HFF-Myc (cell line): ENCODE measurements at regions not wholly inside any gene's neighbourhood (a gene's known extent, or its start where the extent isn't known, plus 50 kb on each side); places are given as distances from the start of the nearest gene placed in this dataset.

Experiments
- DNase-seq: peaks from one replicate; pipeline ENCODE4 v3.0.0-alpha.2; 2011; ENCODE audit warnings: low read depth; ENCODE audit errors: extremely low read depth
- H3K4me3 ChIP-seq: replicated peaks from 2 replicates; pipeline ENCODE4 v1.5.1; 2011; ENCODE audit warnings: low read depth, mild to moderate bottlenecking, control low read depth, low read length
- CTCF ChIP-seq: IDR thresholded peaks from 2 replicates; pipeline ENCODE4 v1.5.1; 2012; ENCODE audit warnings: mild to moderate bottlenecking, low read depth, low read length, control low read depth; ENCODE audit errors: missing control alignments

- TF ChIP-seq CTCF = no peak
- no peak overlapping the region for H3K4me3 ChIP-seq
- DNase-seq = peak; percentile 40
These were observed 441.7 kb downstream of the IRS2 start for GRCh38 chr13:109344552-109345157.

- DNase-seq = no peak
- no peak for TF ChIP-seq CTCF
These were observed 449.7 kb downstream of the IRS2 start for GRCh38 chr13:109336730-109337129.

GRCh38 chr13:109333893-109334651 lies 452.3 kb downstream of the IRS2 start:
- no peak overlapping the region for H3K4me3 ChIP-seq
- no peak for TF ChIP-seq CTCF
- no peak for DNase-seq

More at GRCh38 chr13:109336730-109337129, 449.7 kb downstream of the IRS2 start:
- H3K4me3 ChIP-seq = no peak overlapping the region

GRCh38 chr13:109332506-109333499 lies 453.6 kb downstream of the IRS2 start:
- H3K4me3 ChIP-seq = no peak overlapping the region
- no peak for TF ChIP-seq CTCF

GRCh38 chr13:109331898-109332297 lies 454.5 kb downstream of the IRS2 start:
- peak; percentile 72 for DNase-seq
- no peak for TF ChIP-seq CTCF

More at GRCh38 chr13:109332506-109333499, 453.6 kb downstream of the IRS2 start:
- DNase-seq = no peak

GRCh38 chr13:109331011-109331433 lies 455.4 kb downstream of the IRS2 start:
- DNase-seq = no peak
- no peak overlapping the region for H3K4me3 ChIP-seq
- TF ChIP-seq CTCF = no peak

More at GRCh38 chr13:109331898-109332297, 454.5 kb downstream of the IRS2 start:
- H3K4me3 ChIP-seq = no peak overlapping the region
